PFSK-1 (cell line): ENCODE measurements at regions not wholly inside any gene's neighbourhood (a gene's known extent, or its start where the extent isn't known, plus 50 kb on each side); places are given as distances from the start of the nearest gene placed in this dataset.

Source experiments
- REST ChIP-seq, 2 experiments: IDR thresholded peaks; 2 replicates each; pipeline versions ENCODE4 v1.6.1 to v1.8.0; 2011 to 2012; ENCODE audit warnings: low read depth in 2 of 2, low read length in 2 of 2, control low read depth in 1 of 2, inconsistent platforms in 1 of 2, mild to moderate bottlenecking in 1 of 2, moderate library complexity in 1 of 2; ENCODE audit not compliant: insufficient read depth in 1 of 2
- SIN3A ChIP-seq: IDR thresholded peaks from 2 replicates; pipeline ENCODE4 v1.6.1; 2012; ENCODE audit warnings: mild to moderate bottlenecking, low read length, moderate library complexity, borderline replicate concordance; ENCODE audit not compliant: insufficient read depth
- TAF1 ChIP-seq: IDR thresholded peaks from 2 replicates; pipeline ENCODE4 v1.6.1; 2012; ENCODE audit warnings: low read length, control low read depth, borderline replicate concordance; ENCODE audit not compliant: insufficient read depth

GRCh38 chr10:8590518-8590917 is 536.0 kb downstream of the GATA3 start:
- no peak for TF ChIP-seq TAF1
- no peak for TF ChIP-seq REST (IDR thresholded peaks at IDR 0.05; ENCODE audit: insufficient read depth in 1 of 2, low read depth in 2 of 2, low read length in 2 of 2)
- no peak for TF ChIP-seq SIN3A
